Mucosa of gallbladder (tissue), 1 donor: ENCODE measurements at regions not wholly inside any gene's neighbourhood (a gene's known extent, or its start where the extent isn't known, plus 50 kb on each side); places are given as distances from the start of the nearest gene placed in this dataset.
"Not testable (repeated sequence)": the region's sequence is repeated elsewhere in the genome, so short reads cannot be mapped to it uniquely, and the experiment has no call there.

Experiments
- DNase-seq: peaks from one replicate; pipeline ENCODE4 v3.0.0-alpha.2; 2020; ENCODE audit warnings: low spot score
- donor health status: DM: no; HTN: no; CAD: no.

DNA sequence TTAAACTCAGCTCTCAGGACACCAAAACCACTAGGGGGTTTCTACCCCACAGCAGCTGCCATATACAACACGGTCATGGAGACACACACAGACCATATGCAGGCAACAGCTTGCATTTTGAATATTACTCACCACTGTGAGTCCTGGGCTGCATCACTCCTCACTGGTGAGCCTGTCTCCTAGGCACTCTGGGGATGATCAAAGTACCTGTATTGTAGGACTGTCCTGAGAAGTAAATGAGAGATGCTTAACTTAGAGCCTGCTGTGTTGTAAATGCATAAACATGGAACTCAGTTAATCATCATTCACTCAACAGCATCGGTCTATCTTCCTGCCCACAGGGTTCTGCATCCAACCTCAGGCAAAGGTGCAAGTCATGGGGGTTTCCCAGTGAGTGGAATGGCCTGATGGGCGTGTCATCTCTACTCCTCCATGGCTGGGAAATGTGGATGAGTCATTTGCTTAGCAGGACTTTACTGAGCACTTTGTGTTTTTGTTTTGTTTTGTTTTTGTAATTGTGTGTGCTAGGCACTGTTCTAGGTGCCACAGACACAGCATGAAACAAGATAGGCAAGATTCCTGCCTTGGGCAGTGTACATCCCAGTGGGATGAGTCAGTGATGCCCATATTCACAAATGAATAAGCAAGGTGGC lies 1141.2 kb upstream of the TMEM132C start:
- DNase-seq, result peak; percentile 22

DNA sequence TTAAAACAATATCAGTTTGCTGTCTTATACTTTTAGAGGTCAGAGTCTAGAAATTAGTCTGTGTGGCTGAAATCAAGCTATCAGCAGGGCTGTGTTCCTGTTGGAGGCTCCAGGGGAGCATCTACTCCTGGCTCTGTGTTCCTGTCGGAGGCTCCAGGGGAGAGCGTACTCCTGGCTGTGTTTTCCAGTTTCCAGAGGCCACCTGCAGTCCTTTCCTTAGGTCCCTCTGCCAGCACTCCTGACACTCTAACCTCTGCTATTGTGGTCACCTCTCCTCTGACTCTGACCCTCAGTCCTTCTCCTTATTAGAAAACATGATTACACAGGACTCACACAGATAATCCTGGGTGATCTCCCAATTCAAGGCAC lies 1140.7 kb upstream of the TMEM132C start:
- no peak for DNase-seq

DNA sequence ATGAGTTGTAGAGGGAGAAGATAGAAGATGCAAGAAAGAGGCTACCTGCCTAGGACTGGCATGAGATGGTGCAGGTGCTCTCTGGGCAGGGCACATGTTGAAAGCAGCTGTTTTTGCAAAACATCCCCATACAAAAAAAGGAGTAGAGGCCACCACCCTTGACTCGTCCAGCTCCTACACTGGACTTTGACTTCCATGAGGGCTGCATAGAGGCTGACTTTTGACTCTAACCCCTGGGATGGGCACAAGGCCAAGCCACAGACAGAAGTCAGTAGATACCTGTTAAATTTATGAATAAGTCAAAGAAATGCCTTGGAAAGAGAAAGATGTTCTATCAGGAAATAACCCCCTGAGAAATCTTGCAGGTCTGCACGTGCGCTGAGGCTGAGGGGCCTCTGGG lies 1139.1 kb upstream of the TMEM132C start:
- DNase-seq, result no peak

DNA sequence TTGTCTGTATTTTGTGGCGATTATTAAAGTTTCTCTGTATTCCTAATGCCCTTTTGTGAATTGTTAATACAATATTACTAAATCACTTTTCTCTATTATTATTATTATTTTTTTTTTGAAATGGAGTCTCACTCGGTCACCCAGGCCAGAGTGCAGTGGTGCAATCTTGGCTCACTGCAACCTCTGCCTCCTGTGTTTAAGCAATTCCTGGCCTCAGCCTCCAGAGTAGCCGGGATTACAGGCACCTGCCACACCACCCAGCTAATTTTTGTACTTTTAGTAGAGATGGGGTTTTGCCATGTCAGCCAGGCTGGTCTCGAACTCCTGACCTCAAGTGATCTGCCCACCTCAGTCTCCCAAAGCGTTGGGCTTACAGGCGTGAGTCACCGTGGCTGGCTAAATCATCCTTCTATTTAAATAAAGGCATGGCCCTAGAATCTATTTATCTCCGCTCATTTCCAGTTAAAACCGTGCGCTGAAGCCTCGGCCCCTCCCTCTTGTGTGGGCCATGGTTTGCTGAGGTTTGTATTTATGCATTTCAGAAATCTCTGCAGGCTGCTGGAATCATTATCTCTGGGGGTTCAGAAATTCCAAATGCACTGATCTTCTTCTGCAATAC lies 1136.4 kb upstream of the TMEM132C start:
- DNase-seq, result no peak

DNA sequence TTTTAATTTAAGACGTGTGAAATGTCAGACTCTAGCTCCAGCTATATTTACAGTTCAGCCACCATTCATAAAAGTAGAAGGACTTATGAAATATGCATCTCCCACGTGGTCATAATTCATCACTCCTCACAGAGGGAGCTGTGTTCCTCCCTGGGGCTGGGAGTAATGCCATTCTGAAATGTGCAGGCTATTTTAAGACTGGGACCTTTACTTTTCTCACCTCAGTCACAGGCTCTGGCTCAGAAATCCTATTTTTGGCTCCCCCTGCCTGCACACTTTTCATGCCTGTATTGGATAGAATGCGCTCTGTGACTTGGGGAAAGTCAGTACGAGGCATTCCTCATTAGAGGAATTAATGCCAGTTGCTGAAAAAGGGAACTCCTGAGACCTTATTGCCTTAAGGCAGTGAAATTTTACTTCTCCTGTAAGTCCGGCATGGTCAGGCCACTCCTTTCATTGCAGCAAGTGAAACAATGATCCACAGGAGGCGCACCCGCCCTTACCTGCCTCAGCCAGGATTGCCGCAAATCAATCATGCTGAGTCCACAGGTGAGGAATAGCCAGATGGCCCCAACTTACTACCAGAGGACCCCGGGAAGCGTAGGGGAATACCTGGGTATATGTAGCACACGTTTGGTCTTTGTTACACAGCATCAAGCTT lies 1133.2 kb upstream of the TMEM132C start:
- DNase-seq, result no peak

DNA sequence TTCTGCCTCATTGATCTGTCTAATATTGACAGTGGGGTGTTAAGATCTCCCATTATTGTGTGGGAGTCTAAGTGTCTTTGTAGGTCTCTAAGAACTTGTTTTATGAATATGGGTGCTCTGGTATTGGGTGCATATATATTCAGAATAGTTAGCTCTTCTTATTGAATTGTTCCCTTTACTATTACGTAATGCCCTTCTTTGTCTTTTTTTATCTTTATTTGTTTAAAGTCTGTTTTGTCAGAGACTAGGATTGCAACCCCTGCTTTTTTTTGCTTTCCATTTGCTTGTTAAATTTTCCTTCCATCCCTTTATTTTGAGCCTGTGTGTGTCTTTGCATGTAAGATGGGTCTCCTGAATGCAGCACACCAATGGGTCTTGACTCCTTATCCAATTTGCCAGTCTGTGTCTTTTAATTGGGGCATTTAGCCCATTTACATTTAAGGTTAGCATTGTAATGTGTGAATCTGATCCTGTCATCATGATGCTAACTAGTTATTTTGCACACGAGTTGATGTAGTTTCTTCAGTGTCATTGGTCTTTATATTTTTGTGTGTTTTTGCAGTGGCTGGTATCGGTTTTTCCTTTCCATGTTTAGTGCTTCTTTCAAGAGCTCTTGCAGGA lies 1126.0 kb upstream of the TMEM132C start:
- not testable (repeated sequence) for DNase-seq

DNA sequence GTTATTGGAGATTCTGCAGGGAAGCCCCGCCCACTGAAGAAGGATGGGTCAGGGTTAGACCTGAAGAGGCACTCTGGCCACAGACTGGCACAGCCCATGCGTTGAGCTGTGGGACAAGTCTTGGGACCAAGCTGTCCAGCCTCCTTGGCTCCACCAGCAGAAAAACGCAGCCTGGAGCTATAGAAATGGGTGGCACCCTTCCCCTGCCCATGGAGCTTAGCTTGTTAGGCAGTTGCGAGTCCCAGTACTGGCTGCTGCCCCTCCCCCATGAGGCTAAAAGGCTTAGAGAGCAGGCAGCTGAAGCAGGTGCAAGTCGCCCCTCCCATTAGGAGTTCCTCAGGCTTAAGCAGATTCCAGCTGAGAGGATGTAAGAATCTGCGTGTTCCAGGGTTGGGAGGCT lies 1124.0 kb upstream of the TMEM132C start:
- DNase-seq, result no peak

DNA sequence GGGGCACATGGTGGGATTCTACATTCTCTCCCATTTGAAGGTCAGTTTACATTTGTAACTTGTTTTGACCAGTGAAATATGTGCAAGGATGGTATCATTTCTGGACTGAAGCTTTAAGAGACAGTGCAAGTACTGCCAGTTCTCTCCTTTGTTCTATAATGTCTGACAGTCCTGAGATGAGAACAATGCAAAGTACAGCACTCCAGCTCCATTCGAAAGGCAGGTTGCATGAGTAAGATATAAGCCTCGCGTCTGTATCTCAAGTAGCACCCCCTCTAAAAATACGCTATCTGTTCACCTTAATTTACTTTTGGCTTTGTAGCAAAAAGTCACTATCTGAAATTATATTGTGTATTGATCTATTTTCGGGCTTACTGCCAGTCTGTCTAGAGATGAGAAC lies 1122.2 kb upstream of the TMEM132C start:
- no peak for DNase-seq

DNA sequence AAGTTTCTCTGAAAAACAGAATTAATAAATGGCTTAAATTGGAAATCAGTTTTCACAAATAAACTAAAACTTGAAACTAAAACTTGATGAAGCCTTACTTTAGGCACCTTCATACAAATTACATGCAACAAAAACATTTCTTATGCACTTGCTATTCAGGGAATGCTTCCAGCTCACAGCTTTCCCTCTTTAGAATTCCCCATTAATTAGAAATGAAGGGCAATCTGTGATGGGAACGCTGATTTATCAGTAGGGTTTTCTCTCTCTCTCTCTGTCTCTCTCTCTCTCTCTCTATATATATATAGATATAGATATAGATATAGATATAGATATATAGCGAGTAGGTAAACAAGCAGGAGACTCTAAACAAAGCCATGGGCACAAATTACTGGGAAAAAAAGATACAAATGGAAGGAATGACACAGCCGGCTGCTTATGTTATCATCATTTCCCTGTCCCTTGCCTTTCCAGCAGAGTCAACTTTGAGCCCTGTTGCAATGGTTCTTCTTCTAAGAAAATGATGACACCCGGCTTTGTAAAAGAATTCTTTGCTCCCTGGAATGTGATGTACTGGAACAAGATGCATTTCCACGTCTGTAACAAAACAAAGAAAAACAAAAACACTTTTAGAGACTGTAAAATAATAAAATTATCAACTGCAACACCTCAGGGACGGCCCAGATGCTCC lies 1121.6 kb upstream of the TMEM132C start:
- no peak for DNase-seq

DNA sequence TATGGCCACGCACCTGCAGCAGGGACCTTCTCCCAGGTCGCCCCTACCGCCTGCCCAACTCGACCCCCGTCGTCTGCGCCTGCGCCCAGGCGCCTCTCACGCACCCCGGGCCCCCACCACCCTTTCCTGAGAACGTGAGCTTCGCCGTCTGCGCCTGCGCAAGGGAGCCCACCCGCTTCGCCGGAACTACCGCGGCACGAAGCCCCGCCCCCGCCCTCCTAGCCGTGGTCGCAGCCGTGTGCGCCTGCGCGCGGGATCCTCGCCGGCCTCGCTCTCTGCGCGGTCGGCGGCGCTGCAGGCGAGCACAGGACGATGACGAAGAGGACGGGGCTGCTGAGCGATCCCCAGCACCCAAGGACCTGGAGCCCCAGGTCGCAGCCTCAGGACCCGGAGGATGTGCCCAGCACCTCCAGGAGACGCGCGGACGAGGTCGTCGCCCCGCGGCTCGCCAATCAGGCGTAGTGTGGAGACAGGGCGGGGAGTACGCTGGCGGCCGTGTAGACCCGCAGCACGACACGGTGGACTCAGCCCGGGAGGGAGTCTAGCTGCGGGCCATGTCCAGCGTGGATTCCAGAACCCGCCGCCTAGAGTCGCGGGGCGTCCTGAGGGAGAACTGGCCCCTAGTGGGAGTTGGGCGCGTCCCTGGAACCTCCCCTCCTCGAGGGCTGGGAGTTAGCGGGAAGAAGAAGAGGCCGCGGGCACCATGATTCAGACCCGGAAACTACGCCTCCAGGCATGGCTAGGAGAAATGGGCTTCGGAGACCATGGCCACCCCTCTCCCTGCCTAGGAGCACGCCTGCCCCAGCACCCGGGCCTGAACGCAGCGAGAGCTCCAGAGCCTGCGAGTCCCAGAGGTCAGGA lies 1120.8 kb upstream of the TMEM132C start:
- peak; percentile 70 for DNase-seq

DNA sequence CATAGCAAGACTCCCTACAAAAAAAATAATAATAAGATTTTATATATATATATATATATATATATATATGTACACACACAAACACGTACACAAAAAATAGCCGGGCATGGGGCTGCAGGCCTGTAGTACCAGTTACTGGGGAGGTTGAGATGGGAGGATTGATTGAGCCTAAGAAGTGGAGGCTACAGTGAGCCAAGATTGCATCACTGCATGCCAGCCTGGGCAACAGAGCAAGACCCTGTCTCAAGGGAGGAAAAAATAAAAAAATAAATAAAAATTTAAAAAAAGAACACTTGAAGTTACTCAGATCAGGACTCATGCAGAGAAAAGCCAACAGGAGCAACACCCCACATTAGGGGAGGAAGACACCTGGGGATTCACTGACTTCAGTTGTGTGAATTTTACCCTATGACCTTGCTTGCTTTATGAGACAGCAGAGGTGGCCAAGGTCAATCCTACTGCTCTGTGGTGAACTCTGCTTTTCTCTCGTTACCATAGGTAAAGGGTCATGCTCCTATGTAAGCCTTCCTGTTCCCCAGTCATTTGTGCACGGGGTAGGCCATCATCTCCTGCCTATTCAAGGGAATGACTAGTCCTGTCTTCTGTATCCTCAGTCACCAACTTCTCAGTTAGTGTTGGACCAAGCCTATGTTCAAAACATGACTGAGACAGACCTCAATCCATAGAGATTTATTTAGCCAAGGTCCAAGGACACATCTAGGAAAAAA lies 1119.8 kb upstream of the TMEM132C start:
- no peak for DNase-seq

DNA sequence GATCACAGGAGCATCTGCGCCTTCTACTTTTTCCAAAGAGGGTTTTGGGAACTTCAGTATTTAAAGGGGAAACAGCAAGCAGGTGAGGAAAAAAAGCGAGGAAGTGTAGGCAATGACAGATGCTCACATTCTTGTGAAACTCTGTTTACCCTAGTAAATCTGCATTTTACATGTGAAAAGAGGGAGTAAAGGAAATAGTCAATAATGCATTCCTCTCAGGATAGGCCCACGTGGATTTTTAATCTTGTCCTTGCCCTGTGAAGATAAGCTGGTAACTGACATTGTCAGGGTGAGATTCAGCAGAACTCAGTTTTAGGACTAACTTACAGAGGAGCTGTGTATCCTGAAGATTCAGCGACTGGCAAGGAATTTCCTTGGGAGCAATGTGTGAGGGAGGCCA lies 1119.2 kb upstream of the TMEM132C start:
- no peak for DNase-seq

DNA sequence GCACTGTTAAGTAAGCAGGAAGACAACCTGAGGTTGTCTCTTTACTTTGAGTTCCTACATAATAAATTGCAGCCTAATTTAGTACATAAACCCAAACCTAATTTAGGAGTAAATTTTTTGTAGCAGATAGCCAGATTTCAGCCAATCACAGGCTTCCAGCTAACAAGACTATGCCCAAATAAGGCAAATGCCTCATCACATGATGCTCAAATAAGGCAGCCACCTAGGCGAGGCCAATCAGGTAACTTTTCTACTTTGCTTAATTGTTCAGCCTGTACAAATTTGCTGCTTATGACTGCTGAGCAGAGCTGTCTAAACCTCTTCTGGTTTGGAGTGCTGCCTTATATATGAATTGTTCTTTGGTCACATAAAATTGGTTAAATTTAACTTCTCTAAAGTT lies 1118.7 kb upstream of the TMEM132C start:
- no peak for DNase-seq

DNA sequence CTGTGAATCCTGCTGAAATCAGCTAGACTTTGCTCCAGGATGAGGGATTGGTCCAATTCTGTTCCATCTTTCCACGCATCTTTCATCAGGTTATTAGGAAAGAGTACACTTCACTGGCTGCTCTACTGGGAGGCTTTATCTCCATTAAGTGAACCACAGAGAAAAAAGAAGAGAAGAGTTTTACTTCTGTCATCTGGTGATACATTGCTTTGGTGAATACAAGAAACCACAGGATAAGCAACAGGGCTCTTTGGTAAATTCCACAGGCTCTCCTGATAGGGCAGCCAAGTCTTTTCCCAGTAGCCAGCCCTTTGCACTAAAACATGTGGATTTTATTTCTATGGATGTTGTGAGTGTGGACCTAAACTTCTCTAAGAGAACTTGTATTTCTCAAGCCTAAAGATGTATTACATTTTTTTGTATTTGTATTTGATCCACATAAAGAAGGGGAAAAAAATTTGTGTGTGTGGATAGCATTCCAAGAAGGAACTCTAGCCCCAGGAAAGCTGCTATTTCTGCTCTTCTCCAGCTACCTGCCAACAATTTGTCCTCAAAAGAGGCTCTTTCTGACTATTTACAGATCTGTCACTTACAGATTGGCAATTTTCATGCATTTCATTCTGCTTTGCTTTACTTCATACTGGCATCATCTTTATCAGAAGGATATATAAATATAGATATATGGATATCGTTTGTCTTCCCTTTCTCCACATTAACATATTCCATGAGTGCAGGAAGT lies 1117.6 kb upstream of the TMEM132C start:
- no peak for DNase-seq

DNA sequence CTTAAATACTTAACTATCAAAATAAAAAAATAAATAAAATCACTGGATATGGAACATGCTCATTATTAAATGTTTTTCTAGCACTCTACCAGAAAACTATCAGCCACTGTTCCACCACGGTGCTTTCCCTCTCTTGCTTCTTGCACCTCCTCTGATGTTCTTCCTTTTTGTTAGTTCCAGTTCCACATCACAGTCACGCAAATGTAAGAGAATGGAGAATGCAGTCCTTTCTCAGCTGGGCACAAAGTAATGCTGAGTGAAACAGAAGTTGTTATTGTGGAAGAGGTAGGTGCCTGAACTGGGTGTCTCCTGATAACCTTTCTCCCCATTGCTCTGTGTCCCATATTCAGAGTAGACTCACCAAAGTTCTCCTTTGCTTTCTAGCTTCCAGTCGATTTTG lies 1116.9 kb upstream of the TMEM132C start:
- no peak for DNase-seq

DNA sequence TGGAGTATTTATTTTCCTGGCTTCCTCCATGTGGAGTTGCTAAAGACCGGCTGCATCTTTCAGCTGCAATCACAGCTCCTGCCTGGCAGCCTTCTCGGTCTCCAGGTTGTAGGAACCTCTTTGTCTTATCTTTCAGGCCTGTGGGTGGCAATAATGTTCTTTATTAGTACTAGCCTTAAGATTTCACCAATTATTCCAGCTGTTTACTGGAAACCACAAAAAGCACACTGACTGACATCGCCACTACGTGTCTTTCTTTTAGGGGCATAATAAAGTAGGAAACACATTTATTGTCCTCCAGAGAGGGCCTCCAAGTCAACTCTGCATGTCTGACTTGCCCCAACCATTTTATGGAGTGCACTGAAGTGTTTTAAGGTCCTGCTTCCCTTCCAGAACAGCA lies 1116.5 kb upstream of the TMEM132C start:
- DNase-seq, result no peak

DNA sequence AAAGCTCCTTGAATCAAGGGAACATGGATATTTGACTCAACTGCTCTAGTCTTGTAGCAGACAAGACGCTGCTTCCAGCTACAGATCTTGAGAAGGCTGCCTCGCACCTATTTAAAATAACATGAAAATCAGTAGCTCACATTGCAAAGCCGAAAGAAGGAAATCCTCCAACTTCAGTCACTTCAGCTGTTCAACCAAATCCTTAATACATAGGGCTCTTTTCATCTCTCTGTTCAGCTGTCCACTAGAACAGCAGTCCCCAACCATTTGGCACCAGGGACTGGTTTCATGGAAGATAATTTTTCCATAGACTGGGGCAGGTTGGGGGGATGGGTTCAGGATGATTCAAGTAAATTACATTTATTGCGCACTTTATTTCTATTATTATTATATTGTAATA lies 1116.0 kb upstream of the TMEM132C start:
- no peak for DNase-seq

DNA sequence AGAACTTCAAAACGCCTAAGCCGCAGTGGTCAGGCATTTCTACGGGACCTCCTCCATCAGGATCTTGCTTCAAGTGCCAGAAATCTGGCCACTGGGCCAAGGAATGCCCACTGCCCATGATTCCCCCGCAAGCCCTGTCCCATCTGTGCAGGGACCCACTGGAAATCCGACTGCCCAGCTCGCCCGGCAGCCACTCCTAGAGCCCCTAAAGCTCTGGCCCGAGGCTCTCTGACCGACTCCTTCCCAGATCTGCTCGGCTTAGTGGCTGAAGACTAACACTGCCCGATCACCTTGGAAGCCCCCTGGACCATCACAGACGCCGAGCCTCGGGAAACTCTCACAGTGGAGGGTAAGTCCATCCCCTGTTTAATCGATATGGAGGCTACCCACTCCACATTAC lies 1113.0 kb upstream of the TMEM132C start:
- no peak for DNase-seq

DNA sequence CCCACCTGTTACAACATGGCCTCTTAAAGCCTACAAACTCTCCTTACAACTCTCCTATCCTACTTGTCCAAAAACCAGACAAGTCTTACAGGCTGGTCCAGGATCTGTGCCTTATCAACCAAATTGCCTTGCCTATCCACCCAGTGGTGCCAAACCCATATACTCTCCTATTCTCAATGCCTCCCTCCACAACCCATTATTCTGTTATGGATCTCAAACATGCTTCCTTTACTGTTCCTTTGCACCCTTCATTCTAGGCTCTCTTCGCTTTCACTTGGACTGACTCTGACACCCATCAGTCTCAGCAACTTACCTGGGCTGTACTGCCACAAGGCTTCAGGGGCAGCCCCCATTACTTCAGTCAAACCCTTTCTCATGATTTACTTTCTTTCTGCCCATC lies 1112.1 kb upstream of the TMEM132C start:
- DNase-seq, result not testable (repeated sequence)
